Lung (tissue), 11 donors: ENCODE measurements at regions not wholly inside any gene's neighbourhood (a gene's known extent, or its start where the extent isn't known, plus 50 kb on each side); places are given as distances from the start of the nearest gene placed in this dataset.

Experiments
- ATAC-seq: fragments of 200-7000 bp; cut with Tn5 transposase; one replicate; pipeline ENCODE4 v1.9.1; 2020; ENCODE audit warnings: moderate number of reproducible peaks; ENCODE audit not compliant: insufficient read depth, low FRiP score
- DNase-seq, 3 donors: peaks; one replicate each; pipeline ENCODE4 v3.0.0-alpha.2; 2013 to 2017
- H3K27ac ChIP-seq, 2 donors: one replicate each; pipeline ENCODE4 v1.5.1; 2013; ENCODE audit warnings: mild to moderate bottlenecking in 2 of 2, moderate library complexity in 2 of 2, control low read depth in 1 of 2, inconsistent platforms in 1 of 2, low read depth in 1 of 2, low read length in 1 of 2
- H3K27me3 ChIP-seq, 3 donors: one replicate each; pipeline ENCODE4 v1.5.1; 2013; ENCODE audit warnings: low read length in 2 of 3; ENCODE audit not compliant: control insufficient read depth in 3 of 3, insufficient read depth in 3 of 3
- H3K36me3 ChIP-seq, 4 donors: one replicate each; pipeline ENCODE4 v1.5.1; 2013; ENCODE audit warnings: low read length in 4 of 4, mild to moderate bottlenecking in 1 of 4, moderate library complexity in 1 of 4; ENCODE audit not compliant: control insufficient read depth in 4 of 4, insufficient read depth in 4 of 4
- H3K4me1 ChIP-seq, 5 donors: one replicate each; pipeline ENCODE4 v1.5.1; 2013; ENCODE audit warnings: low read length in 5 of 5, mild to moderate bottlenecking in 2 of 5, moderate library complexity in 1 of 5; ENCODE audit not compliant: control insufficient read depth in 5 of 5, insufficient read depth in 5 of 5
- H3K4me3 ChIP-seq: one replicate; pipeline ENCODE4 v1.5.1; 2013; ENCODE audit warnings: mild to moderate bottlenecking, control low read depth, moderate library complexity
- H3K9ac ChIP-seq, 2 donors: one replicate each; pipeline ENCODE4 v1.5.1; 2013; ENCODE audit warnings: low read length in 2 of 2, control low read depth in 1 of 2; ENCODE audit not compliant: insufficient read depth in 1 of 2
- H3K9me3 ChIP-seq, 4 donors: one replicate each; pipeline ENCODE4 v1.5.1; 2013; ENCODE audit warnings: low read length in 3 of 4, mild to moderate bottlenecking in 1 of 4, moderate library complexity in 1 of 4; ENCODE audit not compliant: control insufficient read depth in 4 of 4, insufficient read depth in 3 of 4
- WGBS, 2 donors: extraction: QIAGEN DNeasy Blood & Tissue Kit; methylation state at CpG; one replicate each; pipeline ENCODE4 v1.1.7; 2013; 5-methylcytosine and 5-hydroxymethylcytosine counted together
- TF ChIP-seq, protein P1 (sequence below): IDR thresholded peaks from 2 replicates; pipeline ENCODE4 v1.5.1; 2012; ENCODE audit warnings: mild to moderate bottlenecking; ENCODE audit errors: control extremely low read depth, extremely low read depth
- donor health status: control.
- donor health status: control.
- donor health status: Bipolar disorder and iron deficiency.
- donor health status: healthy.
- donor health status: DM: yes; HTN: yes; CAD: no.

DNA sequence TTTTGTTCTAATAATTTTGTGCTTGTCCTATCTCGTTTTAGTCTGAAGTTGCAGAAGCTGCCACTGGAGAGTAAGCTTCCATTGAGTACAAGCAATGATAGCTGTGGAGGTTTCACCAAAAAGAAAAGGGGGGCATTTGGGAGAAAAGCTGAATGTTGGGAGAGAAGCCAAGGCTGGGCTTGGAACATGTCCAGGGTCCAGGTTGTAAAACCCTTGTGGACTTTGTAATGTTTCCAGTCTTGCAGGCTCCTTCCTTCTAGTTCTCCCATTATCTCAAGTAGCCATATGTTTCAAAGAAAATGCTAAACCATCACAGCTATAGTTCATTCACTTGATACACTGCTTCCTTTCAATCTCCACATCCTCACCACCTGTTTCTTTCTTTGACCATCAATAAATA lies 880.2 kb downstream of the NLGN4Y start:
- Histone ChIP-seq H3K27ac (no peak overlapping the region), H3K9me3 (no peaks in the 10 kb centered on the region), H3K9ac (no peak overlapping the region), H3K4me1 (no peaks in the 10 kb centered on the region), H3K4me3 (no peak overlapping the region), H3K27me3 (no peaks in the 10 kb centered on the region), H3K36me3 (no peaks in the 10 kb centered on the region)
- DNase-seq (no peak), ATAC-seq (no peak)
- TF ChIP-seq, protein P1, sequence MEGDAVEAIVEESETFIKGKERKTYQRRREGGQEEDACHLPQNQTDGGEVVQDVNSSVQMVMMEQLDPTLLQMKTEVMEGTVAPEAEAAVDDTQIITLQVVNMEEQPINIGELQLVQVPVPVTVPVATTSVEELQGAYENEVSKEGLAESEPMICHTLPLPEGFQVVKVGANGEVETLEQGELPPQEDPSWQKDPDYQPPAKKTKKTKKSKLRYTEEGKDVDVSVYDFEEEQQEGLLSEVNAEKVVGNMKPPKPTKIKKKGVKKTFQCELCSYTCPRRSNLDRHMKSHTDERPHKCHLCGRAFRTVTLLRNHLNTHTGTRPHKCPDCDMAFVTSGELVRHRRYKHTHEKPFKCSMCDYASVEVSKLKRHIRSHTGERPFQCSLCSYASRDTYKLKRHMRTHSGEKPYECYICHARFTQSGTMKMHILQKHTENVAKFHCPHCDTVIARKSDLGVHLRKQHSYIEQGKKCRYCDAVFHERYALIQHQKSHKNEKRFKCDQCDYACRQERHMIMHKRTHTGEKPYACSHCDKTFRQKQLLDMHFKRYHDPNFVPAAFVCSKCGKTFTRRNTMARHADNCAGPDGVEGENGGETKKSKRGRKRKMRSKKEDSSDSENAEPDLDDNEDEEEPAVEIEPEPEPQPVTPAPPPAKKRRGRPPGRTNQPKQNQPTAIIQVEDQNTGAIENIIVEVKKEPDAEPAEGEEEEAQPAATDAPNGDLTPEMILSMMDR: no peak
- WGBS, 2 donors: 50% methylated on average over 1 of the region's 1 CpG; no CpG with 5 or more reads in 1 of the 2 donors

DNA sequence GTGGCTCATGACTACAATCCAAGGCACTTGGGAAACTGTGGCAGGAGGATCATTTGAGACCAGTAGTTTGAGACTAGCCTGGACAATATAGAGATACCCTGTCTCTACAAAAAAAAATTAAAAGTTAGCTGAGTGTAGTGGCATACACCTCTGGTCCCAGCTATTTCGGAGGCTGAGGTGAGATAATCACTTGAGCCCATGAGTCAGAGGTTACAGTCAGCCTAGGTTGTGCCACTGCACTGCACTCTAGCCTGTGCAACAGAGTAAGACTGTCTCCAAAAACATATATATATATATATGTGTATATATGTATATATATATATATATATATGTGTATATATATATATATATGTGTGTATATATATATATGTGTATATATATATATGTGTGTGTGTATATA lies 890.8 kb downstream of the NLGN4Y start:
- H3K9me3 ChIP-seq: no peaks in the 10 kb centered on the region
- no peak overlapping the region for H3K4me3 ChIP-seq
- H3K9ac ChIP-seq: no peak overlapping the region
- no peaks in the 10 kb centered on the region for H3K4me1 ChIP-seq
- DNase-seq (no peak), ATAC-seq (no peak)
- no peak overlapping the region for H3K27ac ChIP-seq
- no peaks in the 10 kb centered on the region for H3K36me3 ChIP-seq
- TF ChIP-seq, protein P1: no peak
- no peaks in the 10 kb centered on the region for H3K27me3 ChIP-seq
- WGBS, 2 donors: 83% methylated on average over 1 of the region's 1 CpG; no CpG with 5 or more reads in 1 of the 2 donors

DNA sequence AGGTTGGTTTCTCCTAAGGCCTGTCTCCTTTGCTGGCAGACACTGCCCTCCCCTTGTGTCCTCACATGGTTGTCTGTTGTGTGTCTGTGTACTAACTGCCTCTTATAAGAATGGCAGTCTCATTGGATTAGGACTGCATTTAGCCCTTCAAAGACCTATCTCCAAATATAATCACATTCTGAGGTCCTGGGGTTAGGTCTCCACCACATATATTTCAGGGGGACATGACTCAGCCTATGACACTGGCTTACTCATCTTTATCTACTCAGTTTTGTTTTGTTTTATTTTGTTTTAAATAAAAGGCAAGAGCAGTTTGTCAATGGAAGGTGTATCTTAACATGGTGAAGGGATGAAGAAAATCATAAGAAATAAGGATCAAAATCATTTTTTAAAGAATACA lies 894.3 kb downstream of the NLGN4Y start:
- Histone ChIP-seq H3K27ac (no peak overlapping the region), H3K9ac (no peak overlapping the region), H3K9me3 (no peaks in the 10 kb centered on the region), H3K27me3 (no peaks in the 10 kb centered on the region), H3K4me1 (no peaks in the 10 kb centered on the region), H3K4me3 (no peak overlapping the region), H3K36me3 (no peaks in the 10 kb centered on the region)
- TF ChIP-seq, protein P1: no peak
- ATAC-seq (no peak), DNase-seq (no peak)

DNA sequence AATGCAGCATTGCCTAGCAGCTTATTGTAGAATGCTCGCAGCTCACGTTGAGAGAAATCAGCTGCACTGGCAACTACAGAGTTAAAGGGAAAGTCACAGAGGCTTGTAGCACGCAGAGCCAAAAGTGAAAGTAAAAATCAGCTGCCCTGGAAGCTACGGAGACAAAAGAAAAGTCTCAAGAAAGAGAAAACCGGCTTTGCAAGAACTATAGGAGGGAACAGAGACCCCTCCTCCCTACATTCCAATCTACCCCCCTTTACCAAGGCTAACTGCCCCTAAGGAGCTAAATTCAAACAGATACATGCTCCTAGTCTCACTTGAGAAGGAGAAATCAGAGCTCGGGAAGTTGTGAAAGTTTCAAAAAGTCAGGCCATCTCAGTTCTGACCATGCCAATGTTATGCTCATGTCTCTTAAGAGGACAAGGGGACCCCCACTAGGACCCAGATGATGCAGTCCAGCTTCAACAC lies 900.4 kb downstream of the NLGN4Y start:
- H3K9me3 ChIP-seq: no peaks in the 10 kb centered on the region
- ATAC-seq: no peak
- no peaks in the 10 kb centered on the region for H3K4me1 ChIP-seq
- no peaks in the 10 kb centered on the region for H3K36me3 ChIP-seq
- peak in 1 of 3 donors; percentile 89 for DNase-seq
- no peak overlapping the region for H3K9ac ChIP-seq
- H3K4me3 ChIP-seq: no peak overlapping the region
- peak overlapping the region in 1 of 2 donors; percentile 53 for H3K27ac ChIP-seq
- TF ChIP-seq, protein P1: no peak
- no peaks in the 10 kb centered on the region for H3K27me3 ChIP-seq
- 2% methylated on average over 6 of the region's 6 CpGs; no CpG with 5 or more reads in 1 of the 2 donors for WGBS, 2 donors
